GM12891 (cell line): ENCODE measurements at regions not wholly inside any gene's neighbourhood (a gene's known extent, or its start where the extent isn't known, plus 50 kb on each side); places are given as distances from the start of the nearest gene placed in this dataset.

Experiments used
- POLR2A ChIP-seq: IDR thresholded peaks from 2 replicates; pipeline ENCODE4 v1.6.1; 2011; ENCODE audit warnings: low read depth, low read length, control low read depth
- POLR2AphosphoS5 ChIP-seq: IDR thresholded peaks from 2 replicates; pipeline ENCODE4 v1.6.1; 2011; ENCODE audit warnings: low read depth, low read length, control low read depth
- SPI1 ChIP-seq: IDR thresholded peaks from 2 replicates; pipeline ENCODE4 v1.6.1; 2011; ENCODE audit warnings: low read depth, low read length, control low read depth
- TAF1 ChIP-seq: IDR thresholded peaks from 2 replicates; pipeline ENCODE4 v1.6.1; 2011; ENCODE audit warnings: low read depth, low read length, control low read depth

DNA sequence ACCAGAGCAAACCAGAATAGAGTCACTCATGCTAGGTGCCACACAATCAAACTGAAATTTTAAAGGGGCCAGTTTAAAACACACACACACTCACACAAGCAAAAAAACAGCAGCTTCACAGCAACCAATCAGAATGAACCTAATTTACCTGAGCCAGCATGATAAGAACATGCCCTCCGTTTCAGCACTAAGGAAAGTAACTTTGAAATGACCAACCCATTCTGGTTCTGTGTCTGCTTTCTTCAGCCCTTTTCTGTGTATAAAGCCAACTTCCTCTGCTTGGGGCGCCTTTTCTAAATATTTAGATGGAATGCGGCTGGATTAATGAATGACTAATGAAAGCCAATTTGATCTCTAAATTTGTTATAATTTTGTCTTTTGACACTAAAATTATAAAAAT lies 629.1 kb downstream of the ZEB2 start:
- TF ChIP-seq POLR2A (no peak), TAF1 (no peak), POLR2AphosphoS5 (no peak), SPI1 (no peak)
